ENCODE measurements at regions not wholly inside any gene's neighbourhood (a gene's known extent, or its start where the extent isn't known, plus 50 kb on each side); places are given as distances from the start of the nearest gene placed in this dataset.

DNA sequence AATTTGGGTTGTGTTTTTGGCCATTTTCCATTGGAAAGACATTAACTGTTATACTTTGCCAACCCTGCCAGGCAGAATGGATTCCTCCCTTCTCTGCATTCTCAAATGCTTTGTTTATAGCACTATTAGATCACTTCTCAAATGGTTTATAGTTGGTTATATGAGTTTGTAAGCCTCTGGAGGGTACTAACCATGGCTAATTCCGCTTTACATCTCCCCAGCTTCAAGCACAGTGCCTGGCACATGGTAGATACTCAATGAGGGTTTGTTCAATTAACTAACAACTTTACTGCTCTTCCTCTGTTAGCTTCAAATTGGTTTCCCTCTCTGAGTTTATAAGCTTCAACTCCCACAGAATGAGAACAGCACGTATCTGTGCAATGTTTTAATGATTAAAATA, 213.5 kb downstream of the SOX11 start:
- H3K4me3 ChIP-seq (ENCODE audit: low read depth in 2 of 2, low read length in 1 of 2) = no peak overlapping the region
- no peak for DNase-seq
- H3K27me3 ChIP-seq (ENCODE audit: insufficient read depth) = no peaks in the 10 kb centered on the region
- ChIA-PET POLR2A (no interaction called here), CTCF (interaction anchor here (1.0 kb wide), 1 partner anchor 10 kb away, joined by 3 read pairs; no protein-coding TSS in a partner anchor)
- H3F3A ChIP-seq (replicated peaks; ENCODE audit: insufficient read depth) = no peaks in the 10 kb centered on the region
- no peak for TF ChIP-seq RCOR1 (IDR thresholded peaks at IDR 0.05; ENCODE audit: low read length)
- TF ChIP-seq, protein P1, sequence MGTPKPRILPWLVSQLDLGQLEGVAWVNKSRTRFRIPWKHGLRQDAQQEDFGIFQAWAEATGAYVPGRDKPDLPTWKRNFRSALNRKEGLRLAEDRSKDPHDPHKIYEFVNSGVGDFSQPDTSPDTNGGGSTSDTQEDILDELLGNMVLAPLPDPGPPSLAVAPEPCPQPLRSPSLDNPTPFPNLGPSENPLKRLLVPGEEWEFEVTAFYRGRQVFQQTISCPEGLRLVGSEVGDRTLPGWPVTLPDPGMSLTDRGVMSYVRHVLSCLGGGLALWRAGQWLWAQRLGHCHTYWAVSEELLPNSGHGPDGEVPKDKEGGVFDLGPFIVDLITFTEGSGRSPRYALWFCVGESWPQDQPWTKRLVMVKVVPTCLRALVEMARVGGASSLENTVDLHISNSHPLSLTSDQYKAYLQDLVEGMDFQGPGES (IDR thresholded peaks at IDR 0.05; ENCODE audit: low read depth, low read length) = no peak
- TF ChIP-seq YY1 (IDR thresholded peaks at IDR 0.05; ENCODE audit: low read depth) = no peak
- TF ChIP-seq, protein P2, sequence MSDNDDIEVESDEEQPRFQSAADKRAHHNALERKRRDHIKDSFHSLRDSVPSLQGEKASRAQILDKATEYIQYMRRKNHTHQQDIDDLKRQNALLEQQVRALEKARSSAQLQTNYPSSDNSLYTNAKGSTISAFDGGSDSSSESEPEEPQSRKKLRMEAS (IDR thresholded peaks at IDR 0.05; ENCODE audit: low read depth) = no peak
- no peak for TF ChIP-seq JUND (IDR thresholded peaks at IDR 0.05)
- TF ChIP-seq POLR2AphosphoS5 (IDR thresholded peaks at IDR 0.05; ENCODE audit: low read depth, low read length) = no peak
- TF ChIP-seq RAD21 (IDR thresholded peaks at IDR 0.05; ENCODE audit: low read length) = no peak
- no peak for TF ChIP-seq FOXJ3 (CRISPR knock-in tag; IDR thresholded peaks at IDR 0.05)
- no peaks in the 10 kb centered on the region for H3K9me3 ChIP-seq
- peaks cover 0 to 4% of the 10 kb centered on the region in 2 experiments; a peak in 2 of 4 replicates for H3K4me1 ChIP-seq (ENCODE audit: control insufficient read depth in 1 of 2, insufficient read depth in 2 of 2, low read depth in 1 of 2, low read length in 1 of 2)
- H3K9me2 ChIP-seq = no peaks in the 10 kb centered on the region
- H3K9ac ChIP-seq = no peak overlapping the region
- 16% methylated on average over 2 of the region's 2 CpGs for WGBS (ENCODE audit: low lambda C conversion rate)
- no peak overlapping the region for H3K4me2 ChIP-seq
- H4K20me1 ChIP-seq (ENCODE audit: insufficient read depth) = no peaks in the 10 kb centered on the region
- no peaks in the 10 kb centered on the region for H3K36me3 ChIP-seq (replicated peaks in 1 of 2; ENCODE audit: control insufficient read depth in 1 of 2, insufficient read depth in 2 of 2, low read length in 1 of 2)
- no peaks in the 10 kb centered on the region for H3K79me2 ChIP-seq (ENCODE audit: insufficient read depth)
- H2AFZ ChIP-seq (ENCODE audit: low read depth) = no peak overlapping the region
- H3K27ac ChIP-seq (ENCODE audit: low read depth in 2 of 2, low read length in 1 of 2) = no peak overlapping the region

DNA sequence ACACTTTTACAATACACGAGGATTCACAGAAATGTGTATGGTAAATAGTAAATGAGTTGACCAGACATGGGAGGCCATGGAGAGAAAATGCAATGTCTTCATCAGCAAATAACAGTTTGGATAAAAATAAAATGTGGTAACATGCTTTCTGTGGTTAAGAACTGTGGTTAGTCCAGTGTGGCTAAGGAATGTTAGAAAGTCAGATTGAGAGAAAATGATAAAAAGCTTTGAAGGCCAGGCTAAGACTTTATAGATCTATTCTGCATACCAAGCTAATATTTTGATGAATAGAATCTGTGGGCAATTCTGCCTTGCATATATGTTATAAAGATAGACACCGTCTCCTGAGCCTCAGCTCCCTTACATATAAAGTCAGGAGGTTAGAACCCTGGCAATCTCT, 215.9 kb downstream of the SOX11 start:
- Histone ChIP-seq H3K27ac (ENCODE audit: low read depth in 2 of 2, low read length in 1 of 2) (no peak overlapping the region), H3K36me3 (replicated peaks in 1 of 2; ENCODE audit: control insufficient read depth in 1 of 2, insufficient read depth in 2 of 2, low read length in 1 of 2) (no peaks in the 10 kb centered on the region), H3K4me2 (no peak overlapping the region), H3K4me1 (ENCODE audit: control insufficient read depth in 1 of 2, insufficient read depth in 2 of 2, low read depth in 1 of 2, low read length in 1 of 2) (peaks cover 0 to 24% of the 10 kb centered on the region in 2 experiments; a peak in 2 of 4 replicates), H3K9ac (no peak overlapping the region), H2AFZ (ENCODE audit: low read depth) (no peak overlapping the region), H3K79me2 (ENCODE audit: insufficient read depth) (no peaks in the 10 kb centered on the region), H3K4me3 (ENCODE audit: low read depth in 2 of 2, low read length in 1 of 2) (no peak overlapping the region), H3K9me3 (no peaks in the 10 kb centered on the region; the same call in 1 of the 2 replicates), H3K9me2 (no peaks in the 10 kb centered on the region), H3F3A (replicated peaks; ENCODE audit: insufficient read depth) (no peaks in the 10 kb centered on the region), H3K27me3 (ENCODE audit: insufficient read depth) (no peaks in the 10 kb centered on the region), H4K20me1 (ENCODE audit: insufficient read depth) (no peaks in the 10 kb centered on the region)
- DNase-seq = no peak
- WGBS (ENCODE audit: low lambda C conversion rate) = 43% methylated on average over 2 of the region's 2 CpGs
- TF ChIP-seq, protein P3, sequence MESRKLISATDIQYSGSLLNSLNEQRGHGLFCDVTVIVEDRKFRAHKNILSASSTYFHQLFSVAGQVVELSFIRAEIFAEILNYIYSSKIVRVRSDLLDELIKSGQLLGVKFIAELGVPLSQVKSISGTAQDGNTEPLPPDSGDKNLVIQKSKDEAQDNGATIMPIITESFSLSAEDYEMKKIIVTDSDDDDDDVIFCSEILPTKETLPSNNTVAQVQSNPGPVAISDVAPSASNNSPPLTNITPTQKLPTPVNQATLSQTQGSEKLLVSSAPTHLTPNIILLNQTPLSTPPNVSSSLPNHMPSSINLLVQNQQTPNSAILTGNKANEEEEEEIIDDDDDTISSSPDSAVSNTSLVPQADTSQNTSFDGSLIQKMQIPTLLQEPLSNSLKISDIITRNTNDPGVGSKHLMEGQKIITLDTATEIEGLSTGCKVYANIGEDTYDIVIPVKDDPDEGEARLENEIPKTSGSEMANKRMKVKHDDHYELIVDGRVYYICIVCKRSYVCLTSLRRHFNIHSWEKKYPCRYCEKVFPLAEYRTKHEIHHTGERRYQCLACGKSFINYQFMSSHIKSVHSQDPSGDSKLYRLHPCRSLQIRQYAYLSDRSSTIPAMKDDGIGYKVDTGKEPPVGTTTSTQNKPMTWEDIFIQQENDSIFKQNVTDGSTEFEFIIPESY (IDR thresholded peaks at IDR 0.05; ENCODE audit: borderline replicate concordance, low read depth) = no peak
- TF ChIP-seq EP300 (IDR thresholded peaks at IDR 0.05; ENCODE audit: borderline replicate concordance in 1 of 2, low read depth in 1 of 2, low read length in 1 of 2) (no peak), POLR2AphosphoS5 (IDR thresholded peaks at IDR 0.05; ENCODE audit: low read depth, low read length) (no peak), NRF1 (IDR thresholded peaks at IDR 0.05; ENCODE audit: low read depth, low read length) (no peak), EZH2phosphoT487 (IDR thresholded peaks at IDR 0.05; ENCODE audit: borderline replicate concordance, low read depth) (no peak), JUND (IDR thresholded peaks at IDR 0.05) (no peak), FOXM1 (IDR thresholded peaks at IDR 0.05; ENCODE audit: low read depth) (no peak), FOSL2 (IDR thresholded peaks at IDR 0.05; ENCODE audit: borderline replicate concordance, low read depth) (no peak), YY1 (IDR thresholded peaks at IDR 0.05; ENCODE audit: low read depth) (no peak), RCOR1 (IDR thresholded peaks at IDR 0.05; ENCODE audit: low read length) (no peak)
- TF ChIP-seq, protein P4, sequence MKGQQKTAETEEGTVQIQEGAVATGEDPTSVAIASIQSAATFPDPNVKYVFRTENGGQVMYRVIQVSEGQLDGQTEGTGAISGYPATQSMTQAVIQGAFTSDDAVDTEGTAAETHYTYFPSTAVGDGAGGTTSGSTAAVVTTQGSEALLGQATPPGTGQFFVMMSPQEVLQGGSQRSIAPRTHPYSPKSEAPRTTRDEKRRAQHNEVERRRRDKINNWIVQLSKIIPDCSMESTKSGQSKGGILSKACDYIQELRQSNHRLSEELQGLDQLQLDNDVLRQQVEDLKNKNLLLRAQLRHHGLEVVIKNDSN (IDR thresholded peaks at IDR 0.05; ENCODE audit: borderline replicate concordance, low read depth) = no peak
- TF ChIP-seq, protein P1 (IDR thresholded peaks at IDR 0.05; ENCODE audit: low read depth, low read length) = no peak
- TF ChIP-seq, protein P5, sequence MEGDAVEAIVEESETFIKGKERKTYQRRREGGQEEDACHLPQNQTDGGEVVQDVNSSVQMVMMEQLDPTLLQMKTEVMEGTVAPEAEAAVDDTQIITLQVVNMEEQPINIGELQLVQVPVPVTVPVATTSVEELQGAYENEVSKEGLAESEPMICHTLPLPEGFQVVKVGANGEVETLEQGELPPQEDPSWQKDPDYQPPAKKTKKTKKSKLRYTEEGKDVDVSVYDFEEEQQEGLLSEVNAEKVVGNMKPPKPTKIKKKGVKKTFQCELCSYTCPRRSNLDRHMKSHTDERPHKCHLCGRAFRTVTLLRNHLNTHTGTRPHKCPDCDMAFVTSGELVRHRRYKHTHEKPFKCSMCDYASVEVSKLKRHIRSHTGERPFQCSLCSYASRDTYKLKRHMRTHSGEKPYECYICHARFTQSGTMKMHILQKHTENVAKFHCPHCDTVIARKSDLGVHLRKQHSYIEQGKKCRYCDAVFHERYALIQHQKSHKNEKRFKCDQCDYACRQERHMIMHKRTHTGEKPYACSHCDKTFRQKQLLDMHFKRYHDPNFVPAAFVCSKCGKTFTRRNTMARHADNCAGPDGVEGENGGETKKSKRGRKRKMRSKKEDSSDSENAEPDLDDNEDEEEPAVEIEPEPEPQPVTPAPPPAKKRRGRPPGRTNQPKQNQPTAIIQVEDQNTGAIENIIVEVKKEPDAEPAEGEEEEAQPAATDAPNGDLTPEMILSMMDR (IDR thresholded peaks at IDR 0.05) = no peak
- ChIA-PET CTCF (interaction anchor here (0.6 kb wide), 1 partner anchor 215 kb away, joined by 3 read pairs; no protein-coding TSS in a partner anchor), POLR2A (no interaction called here)

Data from SK-N-SH (cell line).